ENCODE measurements at regions not wholly inside any gene's neighbourhood (a gene's known extent, or its start where the extent isn't known, plus 50 kb on each side); places are given as distances from the start of the nearest gene placed in this dataset.

DNA sequence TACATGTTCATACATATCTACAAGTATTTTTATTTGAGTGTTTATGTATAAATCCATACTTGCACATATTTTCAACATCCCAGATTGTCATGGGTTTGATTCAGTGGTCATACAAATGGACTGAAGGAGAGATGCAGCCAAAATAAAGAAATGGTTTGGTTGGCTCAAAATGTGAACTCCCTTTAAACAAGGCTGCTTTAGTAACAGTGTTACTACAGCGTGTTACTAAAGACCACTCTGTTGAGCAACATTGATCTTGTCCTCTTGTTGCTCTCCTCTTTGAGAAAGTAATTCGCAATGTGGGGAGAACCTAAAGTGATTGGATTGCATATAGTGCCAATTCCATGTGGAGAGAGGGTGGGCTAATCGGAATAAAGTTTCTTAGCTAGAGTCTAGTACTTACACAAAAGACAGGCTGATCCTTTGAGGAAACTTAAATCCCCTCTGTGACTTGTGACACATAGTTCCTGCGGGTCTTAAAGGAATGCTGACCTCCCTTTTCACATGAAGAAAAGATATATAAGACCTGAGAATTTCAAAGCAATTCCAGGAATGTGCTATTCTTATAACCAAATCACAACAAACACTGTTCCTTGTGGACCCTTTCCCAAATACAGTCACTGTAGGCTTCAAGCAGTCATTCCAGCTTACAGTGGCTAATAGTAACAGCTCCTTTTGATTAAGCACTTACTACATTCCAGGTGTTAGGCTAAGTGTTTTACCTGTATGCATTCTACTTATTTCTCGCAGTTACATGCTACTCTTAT lies 144.3 kb downstream of the FZD1 start:
- TF ChIP-seq, protein P1, sequence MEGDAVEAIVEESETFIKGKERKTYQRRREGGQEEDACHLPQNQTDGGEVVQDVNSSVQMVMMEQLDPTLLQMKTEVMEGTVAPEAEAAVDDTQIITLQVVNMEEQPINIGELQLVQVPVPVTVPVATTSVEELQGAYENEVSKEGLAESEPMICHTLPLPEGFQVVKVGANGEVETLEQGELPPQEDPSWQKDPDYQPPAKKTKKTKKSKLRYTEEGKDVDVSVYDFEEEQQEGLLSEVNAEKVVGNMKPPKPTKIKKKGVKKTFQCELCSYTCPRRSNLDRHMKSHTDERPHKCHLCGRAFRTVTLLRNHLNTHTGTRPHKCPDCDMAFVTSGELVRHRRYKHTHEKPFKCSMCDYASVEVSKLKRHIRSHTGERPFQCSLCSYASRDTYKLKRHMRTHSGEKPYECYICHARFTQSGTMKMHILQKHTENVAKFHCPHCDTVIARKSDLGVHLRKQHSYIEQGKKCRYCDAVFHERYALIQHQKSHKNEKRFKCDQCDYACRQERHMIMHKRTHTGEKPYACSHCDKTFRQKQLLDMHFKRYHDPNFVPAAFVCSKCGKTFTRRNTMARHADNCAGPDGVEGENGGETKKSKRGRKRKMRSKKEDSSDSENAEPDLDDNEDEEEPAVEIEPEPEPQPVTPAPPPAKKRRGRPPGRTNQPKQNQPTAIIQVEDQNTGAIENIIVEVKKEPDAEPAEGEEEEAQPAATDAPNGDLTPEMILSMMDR (IDR thresholded peaks at IDR 0.05; ENCODE audit: unreplicated experiment) = no peak
- Mint-ChIP-seq H3K36me3 (ENCODE audit: low read depth, unreplicated experiment) (no peaks in the 10 kb centered on the region), H3K4me3 (ENCODE audit: unreplicated experiment) (no peak overlapping the region), H3K27ac (ENCODE audit: unreplicated experiment) (no peak overlapping the region), H3K9me3 (ENCODE audit: unreplicated experiment) (no peaks in the 10 kb centered on the region), H3K4me1 (ENCODE audit: unreplicated experiment) (no peaks in the 10 kb centered on the region), H3K27me3 (ENCODE audit: unreplicated experiment) (no peaks in the 10 kb centered on the region)
- DNase-seq (ENCODE audit: low spot score) = no peak

DNA sequence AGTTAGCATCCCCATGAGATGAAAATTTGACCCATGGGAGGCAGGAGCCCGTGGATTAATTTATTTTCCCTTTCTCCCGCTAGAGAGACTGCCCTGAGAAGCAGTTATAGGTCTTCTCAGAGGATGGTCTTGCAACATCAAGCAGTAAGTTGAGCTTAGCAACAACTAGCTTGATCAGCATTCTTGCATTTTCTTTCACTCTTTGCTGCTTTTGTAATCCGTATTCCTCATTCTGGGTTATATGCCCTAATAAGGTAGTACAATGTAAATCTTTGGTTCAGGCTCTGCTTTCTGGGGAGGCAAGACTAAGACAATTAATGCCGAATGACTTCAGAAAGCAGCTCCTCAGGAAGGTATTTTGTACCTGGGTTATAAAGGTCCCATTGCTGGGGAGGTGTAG lies 146.8 kb downstream of the FZD1 start:
- TF ChIP-seq, protein P1 (IDR thresholded peaks at IDR 0.05; ENCODE audit: unreplicated experiment) = no peak
- DNase-seq (ENCODE audit: low spot score) = no peak
- no peaks in the 10 kb centered on the region for H3K36me3 Mint-ChIP-seq (ENCODE audit: low read depth, unreplicated experiment)
- no peak overlapping the region for H3K27ac Mint-ChIP-seq (ENCODE audit: unreplicated experiment)
- no peaks in the 10 kb centered on the region for H3K4me1 Mint-ChIP-seq (ENCODE audit: unreplicated experiment)
- no peaks in the 10 kb centered on the region for H3K9me3 Mint-ChIP-seq (ENCODE audit: unreplicated experiment)
- no peaks in the 10 kb centered on the region for H3K27me3 Mint-ChIP-seq (ENCODE audit: unreplicated experiment)
- no peak overlapping the region for H3K4me3 Mint-ChIP-seq (ENCODE audit: unreplicated experiment)

DNA sequence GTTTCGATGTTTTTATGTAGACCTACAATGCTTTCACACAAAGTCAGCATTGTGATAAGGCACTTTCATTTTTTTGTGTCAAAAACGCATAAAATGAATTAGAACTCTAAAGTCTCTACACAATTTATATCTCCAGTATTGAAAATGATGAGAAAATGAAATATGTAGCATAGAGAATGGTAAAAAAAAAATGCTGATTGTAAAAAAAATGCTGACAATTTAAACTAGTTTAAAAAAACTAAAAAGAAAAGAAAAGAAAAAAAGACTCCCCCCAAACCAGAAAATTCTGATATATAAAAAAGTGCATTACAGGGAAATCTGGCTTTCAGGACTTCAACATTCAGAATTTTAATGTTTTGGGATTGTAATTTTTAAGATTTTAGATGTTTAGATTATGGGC lies 148.1 kb downstream of the FZD1 start:
- Mint-ChIP-seq H3K36me3 (ENCODE audit: low read depth, unreplicated experiment) (no peaks in the 10 kb centered on the region), H3K4me3 (ENCODE audit: unreplicated experiment) (no peak overlapping the region), H3K4me1 (ENCODE audit: unreplicated experiment) (no peaks in the 10 kb centered on the region), H3K27ac (ENCODE audit: unreplicated experiment) (no peak overlapping the region), H3K27me3 (ENCODE audit: unreplicated experiment) (no peaks in the 10 kb centered on the region), H3K9me3 (ENCODE audit: unreplicated experiment) (no peaks in the 10 kb centered on the region)
- no peak for DNase-seq (ENCODE audit: low spot score)
- TF ChIP-seq, protein P1 (IDR thresholded peaks at IDR 0.05; ENCODE audit: unreplicated experiment) = no peak

DNA sequence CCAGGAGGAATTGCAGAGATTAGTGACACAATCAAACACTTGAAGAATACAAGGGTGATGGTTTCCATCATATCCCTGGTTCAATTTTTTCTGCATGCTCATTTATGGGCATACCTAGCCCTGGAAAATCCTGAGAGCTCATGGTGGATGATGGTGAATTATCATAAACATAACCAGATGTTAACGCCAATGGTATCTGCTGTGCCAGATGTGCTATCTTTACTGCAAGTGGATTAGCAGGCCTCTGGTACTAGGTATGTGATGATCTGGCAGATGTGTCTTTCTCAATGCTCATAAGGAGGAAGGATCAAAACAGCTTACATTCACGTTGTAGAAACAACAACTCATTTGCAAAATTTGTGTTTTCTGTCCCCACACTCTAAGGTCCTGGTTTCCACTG lies 150.5 kb downstream of the FZD1 start:
- no peak for DNase-seq (ENCODE audit: low spot score)
- H3K27ac Mint-ChIP-seq (ENCODE audit: unreplicated experiment) = no peak overlapping the region
- no peaks in the 10 kb centered on the region for H3K27me3 Mint-ChIP-seq (ENCODE audit: unreplicated experiment)
- no peaks in the 10 kb centered on the region for H3K9me3 Mint-ChIP-seq (ENCODE audit: unreplicated experiment)
- H3K36me3 Mint-ChIP-seq (ENCODE audit: low read depth, unreplicated experiment) = no peaks in the 10 kb centered on the region
- H3K4me3 Mint-ChIP-seq (ENCODE audit: unreplicated experiment) = no peak overlapping the region
- TF ChIP-seq, protein P1 (IDR thresholded peaks at IDR 0.05; ENCODE audit: unreplicated experiment) = no peak
- H3K4me1 Mint-ChIP-seq (ENCODE audit: unreplicated experiment) = no peaks in the 10 kb centered on the region

DNA sequence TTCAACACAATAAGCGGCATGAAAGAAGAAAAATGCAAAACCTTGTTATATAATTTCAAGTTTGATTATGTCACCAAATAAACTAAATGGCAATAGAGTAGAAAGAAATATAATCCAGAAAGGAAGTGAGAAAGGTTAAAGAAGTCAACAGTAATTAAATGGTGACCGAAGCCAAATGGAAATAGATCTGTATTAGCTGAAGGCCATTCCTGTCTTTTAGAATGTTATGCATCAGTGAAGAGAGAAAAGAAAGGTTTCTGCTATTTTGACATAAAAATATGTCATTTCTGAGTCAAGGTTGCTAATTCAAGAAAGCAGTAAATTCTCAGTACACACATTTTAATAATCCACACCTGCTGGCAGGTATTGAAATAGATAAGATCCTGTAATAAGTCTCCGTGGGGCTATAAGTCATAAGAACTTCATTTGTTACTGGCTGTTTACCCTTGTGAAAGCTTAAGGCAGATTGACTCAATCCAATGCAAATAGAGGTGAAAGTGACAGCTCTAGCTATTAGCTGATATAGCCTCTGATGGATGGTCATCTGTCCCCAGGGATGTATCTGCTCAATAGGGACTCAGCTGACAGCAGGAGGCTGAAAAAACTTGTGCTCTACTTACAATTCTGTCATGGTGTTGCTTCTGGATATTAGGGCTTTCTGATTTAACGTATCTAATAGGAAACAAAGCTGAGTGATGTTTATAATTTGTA lies 152.1 kb downstream of the FZD1 start:
- no peak for DNase-seq (ENCODE audit: low spot score)
- no peaks in the 10 kb centered on the region for H3K4me1 Mint-ChIP-seq (ENCODE audit: unreplicated experiment)
- no peak overlapping the region for H3K4me3 Mint-ChIP-seq (ENCODE audit: unreplicated experiment)

More for the DNA sequence above, 152.1 kb downstream of the FZD1 start:
- Mint-ChIP-seq H3K27me3 (ENCODE audit: unreplicated experiment) (no peaks in the 10 kb centered on the region), H3K27ac (ENCODE audit: unreplicated experiment) (no peak overlapping the region), H3K36me3 (ENCODE audit: low read depth, unreplicated experiment) (no peaks in the 10 kb centered on the region), H3K9me3 (ENCODE audit: unreplicated experiment) (no peaks in the 10 kb centered on the region)
- TF ChIP-seq, protein P1 (IDR thresholded peaks at IDR 0.05; ENCODE audit: unreplicated experiment) = no peak
